Chondrocyte (in vitro differentiated cells): ENCODE measurements at regions not wholly inside any gene's neighbourhood (a gene's known extent, or its start where the extent isn't known, plus 50 kb on each side); places are given as distances from the start of the nearest gene placed in this dataset.

Source experiments
- DNase-seq: peaks from one replicate; pipeline ENCODE4 v3.0.0; 2021; ENCODE audit warnings: mixed read lengths, low spot score
- H3K27ac Mint-ChIP-seq: one replicate; pipeline ENCODE4 v1.8.0; 2021; ENCODE audit warnings: mild to moderate bottlenecking, moderate library complexity, mixed read lengths; ENCODE audit not compliant: unreplicated experiment
- H3K27me3 Mint-ChIP-seq: 2 replicates; pipeline ENCODE4 v1.8.0; 2021; ENCODE audit warnings: low read depth, mixed read lengths
- H3K36me3 Mint-ChIP-seq: 2 replicates; pipeline ENCODE4 v1.8.0; 2021; ENCODE audit warnings: low read depth, mixed read lengths
- H3K4me1 Mint-ChIP-seq: 2 replicates; pipeline ENCODE4 v1.8.0; 2021; ENCODE audit warnings: low read depth, mild to moderate bottlenecking, mixed read lengths
- H3K4me3 Mint-ChIP-seq: one replicate; pipeline ENCODE4 v1.8.0; 2021; ENCODE audit warnings: mild to moderate bottlenecking, moderate library complexity, mixed read lengths; ENCODE audit not compliant: unreplicated experiment
- H3K9me3 Mint-ChIP-seq: 2 replicates; pipeline ENCODE4 v1.8.0; 2021; ENCODE audit warnings: low read depth, mixed read lengths
- CTCF ChIP-seq: fragments of 200-600 bp; sonication (generic); IDR thresholded peaks from 2 replicates; pipeline ENCODE4 v1.5.0; 2021; ENCODE audit warnings: antibody characterized with exemption, mild to moderate bottlenecking, moderate library complexity

- no peak for DNase-seq
- no peak for TF ChIP-seq CTCF
- H3K27me3 Mint-ChIP-seq, result peaks cover under 1% of the 10 kb centered on the region
- H3K4me3 Mint-ChIP-seq, result no peak overlapping the region
- no peaks in the 10 kb centered on the region for H3K36me3 Mint-ChIP-seq
- H3K9me3 Mint-ChIP-seq, result peaks cover 11% of the 10 kb centered on the region
- peak overlapping the region; percentile 53 for H3K27ac Mint-ChIP-seq
- peaks cover 16% of the 10 kb centered on the region for H3K4me1 Mint-ChIP-seq
Observed at GRCh38 chr7:81284576-81284975, 365.7 kb upstream of the SEMA3C start.

GRCh38 chr7:81280531-81280930 is 361.7 kb upstream of the SEMA3C start:
- Mint-ChIP-seq H3K4me1 (peaks cover 16% of the 10 kb centered on the region), H3K9me3 (peaks cover 9% of the 10 kb centered on the region)
- DNase-seq, result no peak

GRCh38 chr7:81277691-81278090 is 358.8 kb upstream of the SEMA3C start:
- Mint-ChIP-seq H3K27ac (no peak overlapping the region), H3K4me3 (no peak overlapping the region), H3K9me3 (no peaks in the 10 kb centered on the region), H3K4me1 (no peaks in the 10 kb centered on the region), H3K27me3 (no peaks in the 10 kb centered on the region), H3K36me3 (no peaks in the 10 kb centered on the region)
- no peak for TF ChIP-seq CTCF
- no peak for DNase-seq

More at GRCh38 chr7:81280531-81280930, 361.7 kb upstream of the SEMA3C start:
- no peak overlapping the region for H3K27ac Mint-ChIP-seq
- no peak overlapping the region for H3K4me3 Mint-ChIP-seq
- no peaks in the 10 kb centered on the region for H3K36me3 Mint-ChIP-seq
- no peaks in the 10 kb centered on the region for H3K27me3 Mint-ChIP-seq
- no peak for TF ChIP-seq CTCF

- TF ChIP-seq CTCF, result no peak
- no peak for DNase-seq
- Mint-ChIP-seq H3K4me3 (no peak overlapping the region), H3K27ac (no peak overlapping the region), H3K9me3 (no peaks in the 10 kb centered on the region), H3K36me3 (no peaks in the 10 kb centered on the region), H3K27me3 (peaks cover 2% of the 10 kb centered on the region), H3K4me1 (no peaks in the 10 kb centered on the region)
Observed at GRCh38 chr7:81273601-81274397, 354.9 kb upstream of the SEMA3C start.

GRCh38 chr7:81272176-81272575 is 353.3 kb upstream of the SEMA3C start:
- H3K9me3 Mint-ChIP-seq, result no peaks in the 10 kb centered on the region
- no peaks in the 10 kb centered on the region for H3K36me3 Mint-ChIP-seq
- TF ChIP-seq CTCF, result no peak
- no peak overlapping the region for H3K27ac Mint-ChIP-seq
- DNase-seq, result no peak
- H3K4me3 Mint-ChIP-seq, result no peak overlapping the region
- H3K27me3 Mint-ChIP-seq, result peaks cover 2% of the 10 kb centered on the region
- H3K4me1 Mint-ChIP-seq, result no peaks in the 10 kb centered on the region
